Progenitor cell of endocrine pancreas (in vitro differentiated cells): ENCODE measurements at regions not wholly inside any gene's neighbourhood (a gene's known extent, or its start where the extent isn't known, plus 50 kb on each side); places are given as distances from the start of the nearest gene placed in this dataset.

Source experiments
- DNase-seq: peaks from one replicate; pipeline ENCODE4 v3.0.0; 2021; ENCODE audit warnings: low spot score; ENCODE audit not compliant: unreplicated experiment
- H3K27ac Mint-ChIP-seq: 2 replicates; pipeline ENCODE4 v1.8.0; 2021; ENCODE audit warnings: mild to moderate bottlenecking, moderate library complexity, mixed read lengths
- H3K27me3 Mint-ChIP-seq: 2 replicates; pipeline ENCODE4 v1.8.0; 2021; ENCODE audit warnings: mixed read lengths
- H3K36me3 Mint-ChIP-seq: 2 replicates; pipeline ENCODE4 v1.8.0; 2022; ENCODE audit warnings: mixed read lengths; ENCODE audit not compliant: insufficient read depth
- H3K4me1 Mint-ChIP-seq: 2 replicates; pipeline ENCODE4 v1.8.0; 2021; ENCODE audit warnings: low read depth, mixed read lengths
- H3K4me3 Mint-ChIP-seq: 2 replicates; pipeline ENCODE4 v1.8.0; 2021; ENCODE audit warnings: low read depth, mild to moderate bottlenecking, moderate library complexity, mixed read lengths
- H3K9me3 Mint-ChIP-seq: 2 replicates; pipeline ENCODE4 v1.8.0; 2021; ENCODE audit warnings: low read depth, mixed read lengths
- CTCF ChIP-seq: fragments of 200-600 bp; sonication (generic); IDR thresholded peaks from one replicate; pipeline ENCODE4 v1.5.0; 2021; ENCODE audit warnings: antibody characterized with exemption, mild to moderate bottlenecking; ENCODE audit not compliant: unreplicated experiment

- Mint-ChIP-seq H3K27ac (no peak overlapping the region), H3K4me1 (no peaks in the 10 kb centered on the region), H3K9me3 (peaks cover 24% of the 10 kb centered on the region), H3K4me3 (no peak overlapping the region), H3K36me3 (peaks cover 3% of the 10 kb centered on the region), H3K27me3 (no peaks in the 10 kb centered on the region)
- TF ChIP-seq CTCF, result no peak
- no peak for DNase-seq
Measured at GRCh38 chr6:140026546-140026945, 652.1 kb upstream of the CITED2 start.

- Mint-ChIP-seq H3K27me3 (no peaks in the 10 kb centered on the region), H3K9me3 (peaks cover 35% of the 10 kb centered on the region), H3K27ac (no peak overlapping the region), H3K36me3 (peaks cover 6% of the 10 kb centered on the region), H3K4me1 (no peaks in the 10 kb centered on the region), H3K4me3 (no peak overlapping the region)
- no peak for DNase-seq
- TF ChIP-seq CTCF, result no peak
Measured at GRCh38 chr6:140025171-140025570, 650.7 kb upstream of the CITED2 start.

- DNase-seq, result no peak
- Mint-ChIP-seq H3K9me3 (peaks cover 33% of the 10 kb centered on the region), H3K4me3 (no peak overlapping the region), H3K36me3 (peaks cover 8% of the 10 kb centered on the region), H3K4me1 (peaks cover 3% of the 10 kb centered on the region), H3K27me3 (no peaks in the 10 kb centered on the region), H3K27ac (no peak overlapping the region)
- no peak for TF ChIP-seq CTCF
Measured at GRCh38 chr6:140020207-140020791, 645.9 kb upstream of the CITED2 start.

GRCh38 chr6:140018588-140018987 is 644.1 kb upstream of the CITED2 start:
- H3K4me1 Mint-ChIP-seq, result peaks cover 3% of the 10 kb centered on the region
- no peak for TF ChIP-seq CTCF
- H3K27ac Mint-ChIP-seq, result no peak overlapping the region
- no peak overlapping the region for H3K4me3 Mint-ChIP-seq
- no peaks in the 10 kb centered on the region for H3K27me3 Mint-ChIP-seq
- peaks cover 33% of the 10 kb centered on the region for H3K9me3 Mint-ChIP-seq
- peaks cover 8% of the 10 kb centered on the region for H3K36me3 Mint-ChIP-seq
- DNase-seq, result no peak

GRCh38 chr6:140017470-140017869 is 643.0 kb upstream of the CITED2 start:
- Mint-ChIP-seq H3K4me1 (peaks cover 4% of the 10 kb centered on the region), H3K27me3 (no peaks in the 10 kb centered on the region), H3K36me3 (peaks cover 8% of the 10 kb centered on the region), H3K4me3 (no peak overlapping the region), H3K9me3 (peaks cover 33% of the 10 kb centered on the region), H3K27ac (no peak overlapping the region)
- no peak for DNase-seq
- no peak for TF ChIP-seq CTCF
